CD8-positive, alpha-beta memory T cell (primary cell): ENCODE measurements at regions not wholly inside any gene's neighbourhood (a gene's known extent, or its start where the extent isn't known, plus 50 kb on each side); places are given as distances from the start of the nearest gene placed in this dataset.

Experiments used
- CTCF ChIA-PET: fragments of 350-600 bp; sonication (Branson Sonifier 250); formaldehyde crosslinking; loops from one replicate; lab custom pipeline; 2021; ENCODE audit warnings: antibody characterized with exemption; lab: Charles Lee
- POLR2A ChIA-PET: fragments of 350-600 bp; sonication (Branson Sonifier 250); formaldehyde crosslinking; loops from one replicate; lab custom pipeline; 2021; ENCODE audit warnings: antibody characterized with exemption; lab: Charles Lee
- DNase-seq, 5 donors: peaks; one replicate each; pipeline versions ENCODE4 v3.0.0 to v3.0.0-alpha.2; 2020 to 2022; ENCODE audit warnings: mixed read lengths in 1 of 5
- H3K27ac ChIP-seq: one replicate; pipeline ENCODE4 v1.7.0; 2013; ENCODE audit warnings: low read depth, mild to moderate bottlenecking, low read length, moderate library complexity
- H3K27me3 ChIP-seq: 2 replicates; pipeline ENCODE4 v1.7.0; 2013; ENCODE audit warnings: low read length, mild to moderate bottlenecking; ENCODE audit not compliant: insufficient read depth, poor library complexity, severe bottlenecking
- H3K36me3 ChIP-seq: 2 replicates; pipeline ENCODE4 v1.7.0; 2013; ENCODE audit warnings: mild to moderate bottlenecking, low read length, moderate library complexity; ENCODE audit not compliant: insufficient read depth
- H3K4me1 ChIP-seq: 2 replicates; pipeline ENCODE4 v1.7.0; 2013; ENCODE audit warnings: mild to moderate bottlenecking, low read length, moderate library complexity; ENCODE audit not compliant: insufficient read depth
- H3K4me3 ChIP-seq: 2 replicates; pipeline ENCODE4 v1.7.0; 2013; ENCODE audit warnings: mild to moderate bottlenecking, low read length
- H3K9me3 ChIP-seq: 2 replicates; pipeline ENCODE4 v1.7.0; 2013; ENCODE audit warnings: mild to moderate bottlenecking, low read length
- H3K27ac Mint-ChIP-seq, 8 donors: one replicate each; pipeline ENCODE4 v1.8.0; 2020 to 2021; ENCODE audit warnings: mixed read lengths in 8 of 8, mild to moderate bottlenecking in 6 of 8, inconsistent platforms in 3 of 8, moderate library complexity in 3 of 8
- H3K27me3 Mint-ChIP-seq, 2 donors: one replicate each; pipeline ENCODE4 v1.8.0; 2020 to 2021; ENCODE audit warnings: mixed read lengths in 2 of 2, mild to moderate bottlenecking in 1 of 2, moderate library complexity in 1 of 2
- H3K36me3 Mint-ChIP-seq, 3 donors: one replicate each; pipeline ENCODE4 v1.8.0; 2020 to 2021; ENCODE audit warnings: mixed read lengths in 3 of 3, inconsistent platforms in 1 of 3, mild to moderate bottlenecking in 1 of 3
- H3K4me1 Mint-ChIP-seq, 3 donors: one replicate each; pipeline ENCODE4 v1.8.0; 2020 to 2021; ENCODE audit warnings: mixed read lengths in 3 of 3, inconsistent platforms in 1 of 3, mild to moderate bottlenecking in 1 of 3
- H3K4me3 Mint-ChIP-seq, 7 donors: one replicate each; pipeline ENCODE4 v1.8.0; 2020 to 2021; ENCODE audit warnings: mixed read lengths in 7 of 7, mild to moderate bottlenecking in 6 of 7, moderate library complexity in 4 of 7, inconsistent platforms in 2 of 7
- H3K9me3 Mint-ChIP-seq, 5 donors: one replicate each; pipeline ENCODE4 v1.8.0; 2020 to 2022; ENCODE audit warnings: mixed read lengths in 5 of 5, mild to moderate bottlenecking in 3 of 5, moderate library complexity in 2 of 5, inconsistent platforms in 1 of 5

DNA sequence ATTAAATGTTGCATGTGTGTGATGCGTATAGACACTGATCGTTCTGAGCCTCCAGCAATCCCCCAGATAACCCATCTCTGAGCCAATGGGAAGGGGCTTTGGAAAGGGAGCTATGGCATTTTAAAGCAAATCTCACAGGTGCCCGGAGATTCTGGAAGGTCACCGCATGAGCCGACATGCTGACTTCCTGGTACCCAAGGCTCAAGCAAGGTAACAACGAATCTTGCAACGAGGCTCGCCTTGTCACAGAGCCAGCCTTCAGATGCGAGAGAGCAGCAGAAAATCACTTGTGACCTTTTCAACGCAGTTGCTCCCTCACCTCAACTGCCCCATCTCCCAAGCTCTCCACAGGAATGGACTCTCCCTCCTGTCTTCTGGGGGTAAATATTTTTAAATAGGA lies 154.8 kb upstream of the CDH5 start:
- Histone ChIP-seq H3K27ac (no peak overlapping the region), H3K9me3 (no peaks in the 10 kb centered on the region), H3K27me3 (no peaks in the 10 kb centered on the region), H3K36me3 (no peaks in the 10 kb centered on the region), H3K4me1 (no peaks in the 10 kb centered on the region), H3K4me3 (no peak overlapping the region)
- no peak for DNase-seq
- ChIA-PET CTCF (no interaction called here), POLR2A (no interaction called here)
- Mint-ChIP-seq H3K36me3 (no peaks in the 10 kb centered on the region), H3K4me3 (no peak overlapping the region), H3K9me3 (peaks cover 0 to 2% (median 0%) of the 10 kb centered on the region in 5 donors), H3K27me3 (peaks cover 15 to 32% of the 10 kb centered on the region in 2 donors), H3K4me1 (no peaks in the 10 kb centered on the region), H3K27ac (no peak overlapping the region)

GRCh38 chr16:66207883-66208265 lies 158.6 kb upstream of the CDH5 start:
- Mint-ChIP-seq H3K4me1 (no peaks in the 10 kb centered on the region), H3K27me3 (peaks cover 7 to 40% of the 10 kb centered on the region in 2 donors), H3K4me3 (no peak overlapping the region), H3K27ac (no peak overlapping the region), H3K9me3 (peaks cover 0 to 2% (median 0%) of the 10 kb centered on the region in 5 donors), H3K36me3 (no peaks in the 10 kb centered on the region)
- no peaks in the 10 kb centered on the region for H3K4me1 ChIP-seq
- H3K4me3 ChIP-seq = no peak overlapping the region
- CTCF ChIA-PET = no interaction called here
- H3K27ac ChIP-seq = no peak overlapping the region
- DNase-seq = no peak
- H3K9me3 ChIP-seq = no peaks in the 10 kb centered on the region
- POLR2A ChIA-PET = no interaction called here
- H3K27me3 ChIP-seq = no peaks in the 10 kb centered on the region
- H3K36me3 ChIP-seq = no peaks in the 10 kb centered on the region

DNA sequence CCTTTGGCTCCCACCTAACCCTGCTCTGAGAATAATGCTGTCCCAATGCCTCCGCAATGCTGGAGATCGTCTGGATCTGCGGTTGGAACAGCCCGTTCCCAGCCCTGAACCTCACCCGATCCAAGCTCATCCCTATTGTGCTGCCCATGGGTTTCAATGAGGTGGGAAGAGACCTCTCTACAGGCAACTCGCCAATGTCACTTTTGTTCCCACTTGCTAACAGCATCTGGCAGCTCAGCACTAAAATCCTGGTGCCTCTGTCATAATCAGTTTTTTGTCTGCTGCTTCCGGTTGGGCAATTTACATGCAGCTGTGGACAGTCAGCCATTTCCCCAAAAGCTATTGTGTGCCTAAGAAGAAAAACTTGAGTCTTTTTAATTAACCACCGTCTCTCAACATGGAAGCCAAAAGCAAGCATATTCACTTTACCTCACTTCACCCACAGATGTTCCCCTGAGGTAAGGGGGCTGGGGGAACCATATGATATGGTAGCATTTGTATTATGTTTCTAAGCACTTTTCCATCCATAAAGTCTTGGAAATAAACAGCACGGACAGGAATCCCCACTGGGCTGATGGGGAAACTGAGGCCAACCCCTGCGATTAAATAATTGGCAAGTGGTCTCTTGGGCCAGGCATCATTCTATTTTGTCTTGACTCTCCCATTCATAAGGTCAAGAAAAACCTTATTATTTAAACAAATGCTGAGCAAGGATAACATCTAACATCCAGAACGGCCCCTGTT lies 159.2 kb upstream of the CDH5 start:
- H3K4me3 ChIP-seq = no peak overlapping the region
- no peaks in the 10 kb centered on the region for H3K27me3 ChIP-seq
- H3K27ac ChIP-seq = no peak overlapping the region
- H3K9me3 Mint-ChIP-seq = peaks cover 0 to 2% (median 0%) of the 10 kb centered on the region in 5 donors
- H3K36me3 Mint-ChIP-seq = no peaks in the 10 kb centered on the region
- peak overlapping the region in 2 of 8 donors; percentile 28 to 89 for H3K27ac Mint-ChIP-seq
- no peak overlapping the region for H3K4me3 Mint-ChIP-seq
- no peaks in the 10 kb centered on the region for H3K36me3 ChIP-seq
- peaks cover 7 to 42% of the 10 kb centered on the region in 2 donors for H3K27me3 Mint-ChIP-seq
- CTCF ChIA-PET = no interaction called here
- no peaks in the 10 kb centered on the region for H3K4me1 ChIP-seq
- POLR2A ChIA-PET = no interaction called here
- H3K9me3 ChIP-seq = no peaks in the 10 kb centered on the region
- DNase-seq = no peak
- H3K4me1 Mint-ChIP-seq = no peaks in the 10 kb centered on the region

DNA sequence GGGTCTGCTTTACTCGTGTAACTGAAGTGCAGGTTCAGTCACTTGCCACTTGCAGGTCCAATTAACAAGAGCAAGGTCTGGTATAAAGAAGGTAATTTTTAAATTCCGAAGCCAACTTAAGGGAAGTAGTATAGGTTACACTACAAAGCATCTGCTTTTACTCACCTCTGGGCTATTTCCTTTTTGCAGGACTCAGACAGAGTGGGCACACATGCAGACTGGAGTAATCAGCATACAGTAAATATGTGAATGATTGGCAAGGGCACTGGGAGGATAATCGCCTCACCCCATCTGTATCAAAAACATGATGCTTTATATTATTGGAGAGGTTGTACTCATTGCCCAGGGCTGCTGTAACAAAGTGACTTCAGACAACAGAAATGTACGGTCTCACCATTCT lies 160.1 kb upstream of the CDH5 start:
- Mint-ChIP-seq H3K4me3 (no peak overlapping the region), H3K27me3 (peaks cover 7 to 45% of the 10 kb centered on the region in 2 donors), H3K9me3 (peaks cover 0 to 2% (median 0%) of the 10 kb centered on the region in 5 donors), H3K27ac (no peak overlapping the region), H3K4me1 (no peaks in the 10 kb centered on the region), H3K36me3 (no peaks in the 10 kb centered on the region)
- no peak overlapping the region for H3K4me3 ChIP-seq
- H3K27me3 ChIP-seq = no peaks in the 10 kb centered on the region
- H3K4me1 ChIP-seq = no peaks in the 10 kb centered on the region
- DNase-seq = no peak
- POLR2A ChIA-PET = no interaction called here
- CTCF ChIA-PET = no interaction called here
- no peak overlapping the region for H3K27ac ChIP-seq
- no peaks in the 10 kb centered on the region for H3K9me3 ChIP-seq
- no peaks in the 10 kb centered on the region for H3K36me3 ChIP-seq

GRCh38 chr16:66205287-66206231 lies 160.9 kb upstream of the CDH5 start:
- no peak overlapping the region for H3K4me3 Mint-ChIP-seq
- Histone ChIP-seq H3K4me1 (no peaks in the 10 kb centered on the region), H3K4me3 (no peak overlapping the region), H3K36me3 (no peaks in the 10 kb centered on the region), H3K9me3 (no peaks in the 10 kb centered on the region), H3K27me3 (no peaks in the 10 kb centered on the region), H3K27ac (no peak overlapping the region)
- no peaks in the 10 kb centered on the region for H3K36me3 Mint-ChIP-seq
- ChIA-PET POLR2A (no interaction called here), CTCF (no interaction called here)
- DNase-seq = no peak
- peaks cover 4 to 42% of the 10 kb centered on the region in 2 donors for H3K27me3 Mint-ChIP-seq
- H3K9me3 Mint-ChIP-seq = peaks cover 0 to 2% (median 0%) of the 10 kb centered on the region in 5 donors
- H3K4me1 Mint-ChIP-seq = no peaks in the 10 kb centered on the region
- no peak overlapping the region for H3K27ac Mint-ChIP-seq

GRCh38 chr16:66204756-66205155 lies 161.7 kb upstream of the CDH5 start:
- ChIA-PET POLR2A (no interaction called here), CTCF (no interaction called here)
- H3K4me3 Mint-ChIP-seq = no peak overlapping the region
- no peak overlapping the region for H3K27ac Mint-ChIP-seq
- H3K4me1 ChIP-seq = no peaks in the 10 kb centered on the region
- H3K27ac ChIP-seq = no peak overlapping the region
- H3K9me3 Mint-ChIP-seq = peaks cover 0 to 2% (median 0%) of the 10 kb centered on the region in 5 donors
- H3K36me3 Mint-ChIP-seq = no peaks in the 10 kb centered on the region
- DNase-seq = no peak
- H3K9me3 ChIP-seq = no peaks in the 10 kb centered on the region
- H3K4me3 ChIP-seq = no peak overlapping the region
- no peaks in the 10 kb centered on the region for H3K27me3 ChIP-seq
- no peaks in the 10 kb centered on the region for H3K4me1 Mint-ChIP-seq
- no peaks in the 10 kb centered on the region for H3K36me3 ChIP-seq
- H3K27me3 Mint-ChIP-seq = peaks cover under 1 to 36% of the 10 kb centered on the region in 2 donors

DNA sequence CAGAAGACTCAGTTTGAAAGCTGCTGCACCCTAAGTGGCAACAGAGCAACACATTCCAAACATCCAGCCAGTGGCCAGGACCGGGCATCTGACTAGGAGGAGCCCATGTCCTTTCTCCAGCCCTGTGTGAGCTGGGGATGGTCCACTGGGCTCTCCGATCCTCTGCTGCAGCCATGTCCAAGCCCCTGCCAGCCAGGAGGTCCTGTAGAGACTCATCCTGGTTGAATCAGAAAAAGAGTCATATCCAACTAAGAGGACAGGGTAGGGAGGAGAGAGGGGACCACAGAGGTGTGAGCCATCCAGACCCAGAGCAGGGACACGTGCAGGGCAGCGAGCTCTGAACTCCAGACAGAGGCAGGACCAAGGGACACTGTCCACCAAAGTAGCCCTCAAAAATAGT lies 163.0 kb upstream of the CDH5 start:
- peaks cover 0 to 2% (median 0%) of the 10 kb centered on the region in 5 donors for H3K9me3 Mint-ChIP-seq
- H3K27ac Mint-ChIP-seq = peak overlapping the region in 1 of 8 donors; percentile 30
- H3K4me3 ChIP-seq = no peak overlapping the region
- H3K4me1 Mint-ChIP-seq = no peaks in the 10 kb centered on the region
- ChIA-PET POLR2A (no interaction called here), CTCF (no interaction called here)
- H3K9me3 ChIP-seq = no peaks in the 10 kb centered on the region
- no peaks in the 10 kb centered on the region for H3K36me3 ChIP-seq
- no peaks in the 10 kb centered on the region for H3K27me3 ChIP-seq
- peaks cover 0 to 33% of the 10 kb centered on the region in 2 donors for H3K27me3 Mint-ChIP-seq
- no peak overlapping the region for H3K27ac ChIP-seq
- no peak overlapping the region for H3K4me3 Mint-ChIP-seq
- H3K36me3 Mint-ChIP-seq = no peaks in the 10 kb centered on the region
- no peaks in the 10 kb centered on the region for H3K4me1 ChIP-seq
- no peak for DNase-seq

DNA sequence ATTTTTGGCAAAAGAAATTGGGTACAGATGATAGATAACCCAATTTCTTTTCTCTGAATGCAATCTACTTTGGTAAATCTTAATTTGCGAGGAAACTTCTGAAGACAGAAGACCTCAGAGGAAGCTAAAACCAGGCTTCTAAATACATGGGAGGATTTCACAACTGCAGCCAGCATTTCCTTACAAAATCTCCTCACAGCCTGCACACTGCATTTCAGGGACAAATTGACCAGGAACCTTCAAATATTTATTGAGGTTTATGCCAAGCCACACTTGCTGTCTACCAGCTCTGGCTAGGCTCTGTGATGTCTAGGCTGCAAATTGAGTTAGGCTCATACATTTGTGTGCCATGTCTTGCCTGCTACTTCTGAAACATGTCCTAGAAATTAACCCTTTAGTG lies 167.3 kb upstream of the CDH5 start:
- Mint-ChIP-seq H3K4me1 (no peaks in the 10 kb centered on the region), H3K36me3 (no peaks in the 10 kb centered on the region), H3K27me3 (peaks cover 1 to 24% of the 10 kb centered on the region in 2 donors), H3K9me3 (no peaks in the 10 kb centered on the region), H3K4me3 (no peak overlapping the region), H3K27ac (no peak overlapping the region)
- Histone ChIP-seq H3K27me3 (no peaks in the 10 kb centered on the region), H3K9me3 (no peaks in the 10 kb centered on the region), H3K36me3 (no peaks in the 10 kb centered on the region), H3K4me1 (no peaks in the 10 kb centered on the region), H3K27ac (no peak overlapping the region), H3K4me3 (no peak overlapping the region)
- DNase-seq = no peak
- ChIA-PET CTCF (no interaction called here), POLR2A (no interaction called here)
